K562 (cell line): ENCODE measurements at regions not wholly inside any gene's neighbourhood (a gene's known extent, or its start where the extent isn't known, plus 50 kb on each side); places are given as distances from the start of the nearest gene placed in this dataset.

ENCODE experiments used
- ATAC-seq: fragments of 200-7000 bp; cut with Tn5 transposase; 3 replicates; pipeline ENCODE4 v1.9.1; 2020; ENCODE audit warnings: moderate library complexity
- BruUV-seq: library from RNA; stranded (reverse); fragments of 400-500 nt; replicated peaks from 2 replicates; lab custom pipeline; 2021; lab: Mats Ljungman, UMichigan
- CTCF ChIA-PET: fragments of 300-600 bp; formaldehyde crosslinking; extraction: SDS; loops from one replicate; lab custom pipeline; 2021; ENCODE audit warnings: low intra/inter-chr PET ratio; lab: Yijun Ruan, JAX
- POLR2A ChIA-PET: fragments of 300-600, 350-650 bp; sonication (Branson Sonifier 250); formaldehyde crosslinking; extraction: SDS; loops from one replicate; lab custom pipeline; 2021; ENCODE audit warnings: antibody characterized with exemption, inconsistent platforms; lab: Yijun Ruan, JAX
- DNase-seq, 4 experiments: peaks; one replicate each; pipeline versions ENCODE4 v3.0.0 to v3.0.0-alpha.2; 2011 to 2018; ENCODE audit warnings: low spot score in 3 of 4, mixed read lengths in 3 of 4; ENCODE audit errors: extremely low read depth in 1 of 4
- FAIRE-seq: peaks from 2 replicates; lab custom pipeline; 2011; peaks lifted over from hg19 to GRCh38; lab: Jason Lieb, UNC
- H2AFZ ChIP-seq: 2 replicates; pipeline ENCODE4 v1.6.0; 2011; ENCODE audit warnings: low read depth, low read length, control low read depth, inconsistent platforms
- H3K27ac ChIP-seq: fragments of 200-600 bp; 3 replicates; pipeline ENCODE4 v1.8.0; 2011; ENCODE audit warnings: low read depth, mild to moderate bottlenecking, control low read depth, inconsistent platforms, low read length, moderate library complexity, mixed read lengths; ENCODE audit errors: extremely low read depth
- H3K27me3 ChIP-seq, 2 experiments: fragments of 300-600 bp in 1 of 2; 2 replicates in 1 of 2; 3 replicates in 1 of 2; pipeline versions ENCODE4 v1.6.0 to v1.8.0; 2011; ENCODE audit warnings: inconsistent platforms in 2 of 2, low read length in 2 of 2, mild to moderate bottlenecking in 1 of 2, mixed read lengths in 1 of 2, moderate library complexity in 1 of 2; ENCODE audit not compliant: control insufficient read depth in 2 of 2, insufficient read depth in 2 of 2
- H3K36me3 ChIP-seq: fragments of 300-600 bp; 3 replicates; pipeline ENCODE4 v1.8.0; 2011; ENCODE audit warnings: mild to moderate bottlenecking, low read length, inconsistent platforms; ENCODE audit not compliant: control insufficient read depth, insufficient read depth
- H3K4me1 ChIP-seq, 2 experiments: fragments of 200-600 bp in 1 of 2; replicated peaks in 1 of 2; 2 replicates in 1 of 2; 3 replicates in 1 of 2; pipeline versions ENCODE4 v1.5.1 to v1.8.0; 2011; ENCODE audit warnings: inconsistent platforms in 2 of 2, low read length in 2 of 2, mild to moderate bottlenecking in 1 of 2, mixed read lengths in 1 of 2, moderate library complexity in 1 of 2; ENCODE audit not compliant: control insufficient read depth in 2 of 2, insufficient read depth in 2 of 2
- H3K4me2 ChIP-seq: 2 replicates; pipeline ENCODE4 v1.6.1; 2011; ENCODE audit warnings: low read length, control low read depth, inconsistent platforms, mixed read lengths; ENCODE audit not compliant: insufficient read depth
- H3K4me3 ChIP-seq: fragments of 200-600 bp; sonication (generic), shearing (Covaris generic); 2 replicates; pipeline ENCODE4 v1.5.1; 2016; ENCODE audit warnings: control low read depth, inconsistent platforms
- H3K79me2 ChIP-seq: fragments of 200-600 bp; 3 replicates; pipeline ENCODE4 v1.8.0; 2011; ENCODE audit warnings: low read length, inconsistent platforms; ENCODE audit not compliant: control insufficient read depth, insufficient read depth
- H3K9ac ChIP-seq, 2 experiments: 2 replicates each; pipeline versions ENCODE4 v1.6.0 to v1.6.1; 2011; ENCODE audit warnings: low read depth in 2 of 2, low read length in 2 of 2, control low read depth in 1 of 2, inconsistent platforms in 1 of 2, mild to moderate bottlenecking in 1 of 2, mixed read lengths in 1 of 2; ENCODE audit not compliant: insufficient read depth in 1 of 2
- H3K9me1 ChIP-seq: one replicate; pipeline ENCODE4 v1.6.0; 2011; ENCODE audit warnings: inconsistent platforms, mild to moderate bottlenecking, low read length, moderate library complexity; ENCODE audit not compliant: control insufficient read depth, insufficient read depth
- H3K9me3 ChIP-seq: replicated peaks from 2 replicates; pipeline ENCODE4 v1.5.1; 2011; ENCODE audit warnings: low read depth, low read length, inconsistent platforms; ENCODE audit not compliant: control insufficient read depth, insufficient read depth
- H4K20me1 ChIP-seq: replicated peaks from 2 replicates; pipeline ENCODE4 v1.6.1; 2011; ENCODE audit warnings: low read length, inconsistent platforms, mixed read lengths; ENCODE audit not compliant: control insufficient read depth, insufficient read depth
- ARID2 ChIP-seq: fragments of 450-650 bp; IDR thresholded peaks from 2 replicates; pipeline ENCODE4 v1.6.1; 2017; ENCODE audit warnings: antibody characterized with exemption, mild to moderate bottlenecking
- E4F1 ChIP-seq: fragments of 250-450 bp; sonication (Bioruptor Pico); IDR thresholded peaks from 2 replicates; pipeline ENCODE4 v1.5.0; 2021; ENCODE audit warnings: mild to moderate bottlenecking, borderline replicate concordance
- HDAC2 ChIP-seq: fragments of 450-650 bp; IDR thresholded peaks from 2 replicates; pipeline ENCODE4 v1.6.1; 2016; ENCODE audit warnings: mild to moderate bottlenecking
- NBN ChIP-seq: fragments of 450-650 bp; IDR thresholded peaks from 2 replicates; pipeline ENCODE4 v1.6.1; 2016; ENCODE audit warnings: low read depth, mild to moderate bottlenecking
- PTRF ChIP-seq: fragments of 450-650 bp; IDR thresholded peaks from 2 replicates; pipeline ENCODE4 v1.6.1; 2016; ENCODE audit warnings: mild to moderate bottlenecking, missing genetic modification characterization, missing compliant biosample characterization
- RNF219 ChIP-seq: fragments of 250-450 bp; sonication (Bioruptor Pico); IDR thresholded peaks from 2 replicates; pipeline ENCODE4 v1.5.0; 2022; ENCODE audit warnings: mild to moderate bottlenecking
- SIN3A ChIP-seq, 2 experiments: fragments of 150-350 bp in 1 of 2; IDR thresholded peaks; 2 replicates each; pipeline ENCODE4 v1.6.1; 2011 to 2016; ENCODE audit warnings: borderline replicate concordance in 2 of 2, low read depth in 2 of 2, low read length in 2 of 2, mild to moderate bottlenecking in 2 of 2, moderate library complexity in 2 of 2; ENCODE audit not compliant: control insufficient read depth in 1 of 2
- ZNF311 ChIP-seq: fragments of 250-450 bp; sonication (Bioruptor Pico); IDR thresholded peaks from 2 replicates; pipeline ENCODE4 v1.4.0; 2020; ENCODE audit warnings: mild to moderate bottlenecking, moderate library complexity
- WGBS: fragments of 100-300 bp; shearing (Covaris generic); methylation state at CpG from one replicate; pipeline ENCODE4 v1.1.6; 2016; ENCODE audit warnings: low coverage, mixed read lengths; ENCODE audit not compliant: insufficient coverage; ENCODE audit errors: missing lambda C conversion rate; 5-methylcytosine and 5-hydroxymethylcytosine counted together
- in situ Hi-C: fragments of 300-500 bp; cut with MboI; formaldehyde crosslinking; loops from 4 replicates; pipeline ENCODE4 v1.15.0; 2018; ENCODE audit warnings: inconsistent platforms, mixed read lengths
- intact Hi-C: fragments of 100-400 bp; cut with micrococcal nuclease; formaldehyde crosslinking; loops from 2 replicates; pipeline ENCODE4 v1.14.2; 2022
- TF ChIP-seq, protein P1 (sequence below): fragments of 450-650 bp; formaldehyde crosslinking; IDR thresholded peaks from 2 replicates; pipeline ENCODE4 v1.4.0; 2020; ENCODE audit warnings: mild to moderate bottlenecking, moderate library complexity
- TF ChIP-seq, protein P2 (sequence below): sonication (generic); formaldehyde crosslinking; IDR thresholded peaks from 2 replicates; pipeline ENCODE4 v1.8.0; 2022; ENCODE audit warnings: missing genetic modification reagents, mild to moderate bottlenecking, borderline replicate concordance

GRCh38 chr10:9508606-9509005, 1454.1 kb downstream of the GATA3 start:
- H3K4me1 ChIP-seq, result no peaks in the 10 kb centered on the region
- ChIA-PET CTCF (no interaction called here), POLR2A (no interaction called here)
- H3K27ac ChIP-seq, result no peak overlapping the region
- intact Hi-C loops, result no loop called here
- no peak overlapping the region for H3K4me3 ChIP-seq
- no peaks in the 10 kb centered on the region for H3K27me3 ChIP-seq
- ATAC-seq, result no peak
- no peak overlapping the region for H3K4me2 ChIP-seq
- H4K20me1 ChIP-seq, result no peaks in the 10 kb centered on the region
- H3K9me1 ChIP-seq, result no peaks in the 10 kb centered on the region
- FAIRE-seq, result no peak
- TF ChIP-seq HDAC2, result no peak
- TF ChIP-seq, protein P1, sequence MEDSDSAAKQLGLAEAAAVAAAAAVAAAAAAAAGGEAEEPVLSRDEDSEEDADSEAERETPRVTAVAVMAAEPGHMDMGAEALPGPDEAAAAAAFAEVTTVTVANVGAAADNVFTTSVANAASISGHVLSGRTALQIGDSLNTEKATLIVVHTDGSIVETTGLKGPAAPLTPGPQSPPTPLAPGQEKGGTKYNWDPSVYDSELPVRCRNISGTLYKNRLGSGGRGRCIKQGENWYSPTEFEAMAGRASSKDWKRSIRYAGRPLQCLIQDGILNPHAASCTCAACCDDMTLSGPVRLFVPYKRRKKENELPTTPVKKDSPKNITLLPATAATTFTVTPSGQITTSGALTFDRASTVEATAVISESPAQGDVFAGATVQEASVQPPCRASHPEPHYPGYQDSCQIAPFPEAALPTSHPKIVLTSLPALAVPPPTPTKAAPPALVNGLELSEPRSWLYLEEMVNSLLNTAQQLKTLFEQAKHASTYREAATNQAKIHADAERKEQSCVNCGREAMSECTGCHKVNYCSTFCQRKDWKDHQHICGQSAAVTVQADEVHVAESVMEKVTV, result no peak
- TF ChIP-seq ARID2, result no peak
- no peak for TF ChIP-seq RNF219
- TF ChIP-seq NBN, result no peak
- TF ChIP-seq, protein P2, sequence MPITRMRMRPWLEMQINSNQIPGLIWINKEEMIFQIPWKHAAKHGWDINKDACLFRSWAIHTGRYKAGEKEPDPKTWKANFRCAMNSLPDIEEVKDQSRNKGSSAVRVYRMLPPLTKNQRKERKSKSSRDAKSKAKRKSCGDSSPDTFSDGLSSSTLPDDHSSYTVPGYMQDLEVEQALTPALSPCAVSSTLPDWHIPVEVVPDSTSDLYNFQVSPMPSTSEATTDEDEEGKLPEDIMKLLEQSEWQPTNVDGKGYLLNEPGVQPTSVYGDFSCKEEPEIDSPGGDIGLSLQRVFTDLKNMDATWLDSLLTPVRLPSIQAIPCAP (CRISPR knock-in tag), result no peak
- TF ChIP-seq E4F1, result no peak
- no peak for TF ChIP-seq ZNF311 (CRISPR knock-in tag)
- no peak for TF ChIP-seq SIN3A (IDR thresholded peaks at IDR 0.05; ENCODE audit: borderline replicate concordance in 2 of 2, control insufficient read depth in 1 of 2, low read depth in 2 of 2, low read length in 2 of 2)
- no peak for TF ChIP-seq PTRF (tag)
- H3K9me3 ChIP-seq, result no peaks in the 10 kb centered on the region
- DNase-seq, result no peak
- H3K9ac ChIP-seq, result no peak overlapping the region
- H3K36me3 ChIP-seq, result no peaks in the 10 kb centered on the region
- WGBS, result 4% methylated on average over 2 of the region's 2 CpGs
- BruUV-seq, result no TSS peak
- H3K79me2 ChIP-seq, result no peaks in the 10 kb centered on the region
- no peak overlapping the region for H2AFZ ChIP-seq
- in situ Hi-C loops, result no loop called here
